ENCODE measurements at regions not wholly inside any gene's neighbourhood (a gene's known extent, or its start where the extent isn't known, plus 50 kb on each side); places are given as distances from the start of the nearest gene placed in this dataset.

DNA sequence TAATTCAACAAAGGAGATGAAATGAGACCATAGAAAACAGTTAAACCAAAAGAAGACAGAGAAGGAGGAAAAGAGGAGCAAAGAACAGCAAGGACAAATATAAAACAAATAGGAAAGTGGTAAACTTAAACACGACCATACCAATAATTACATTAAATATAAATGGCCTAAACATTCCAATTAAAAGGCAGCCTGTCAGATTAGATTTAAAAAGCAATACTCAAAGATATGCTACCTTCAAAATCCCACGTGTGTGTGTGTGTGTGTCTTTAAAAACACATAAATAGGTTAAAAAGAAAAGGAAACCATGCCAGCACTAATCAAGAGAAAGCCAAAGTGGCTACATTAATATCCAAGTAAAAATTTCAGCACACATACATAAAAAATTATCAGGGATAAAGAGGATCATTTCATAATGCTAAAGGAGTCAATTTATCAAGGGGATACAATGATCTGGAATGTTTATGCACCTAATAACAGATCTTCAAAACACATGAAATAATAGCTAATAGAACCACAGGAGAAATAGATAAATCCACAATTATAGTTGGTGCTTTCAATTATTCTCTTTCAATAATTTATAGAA is 355.7 kb upstream of the POU3F1 start:
- TF ChIP-seq, protein P1, sequence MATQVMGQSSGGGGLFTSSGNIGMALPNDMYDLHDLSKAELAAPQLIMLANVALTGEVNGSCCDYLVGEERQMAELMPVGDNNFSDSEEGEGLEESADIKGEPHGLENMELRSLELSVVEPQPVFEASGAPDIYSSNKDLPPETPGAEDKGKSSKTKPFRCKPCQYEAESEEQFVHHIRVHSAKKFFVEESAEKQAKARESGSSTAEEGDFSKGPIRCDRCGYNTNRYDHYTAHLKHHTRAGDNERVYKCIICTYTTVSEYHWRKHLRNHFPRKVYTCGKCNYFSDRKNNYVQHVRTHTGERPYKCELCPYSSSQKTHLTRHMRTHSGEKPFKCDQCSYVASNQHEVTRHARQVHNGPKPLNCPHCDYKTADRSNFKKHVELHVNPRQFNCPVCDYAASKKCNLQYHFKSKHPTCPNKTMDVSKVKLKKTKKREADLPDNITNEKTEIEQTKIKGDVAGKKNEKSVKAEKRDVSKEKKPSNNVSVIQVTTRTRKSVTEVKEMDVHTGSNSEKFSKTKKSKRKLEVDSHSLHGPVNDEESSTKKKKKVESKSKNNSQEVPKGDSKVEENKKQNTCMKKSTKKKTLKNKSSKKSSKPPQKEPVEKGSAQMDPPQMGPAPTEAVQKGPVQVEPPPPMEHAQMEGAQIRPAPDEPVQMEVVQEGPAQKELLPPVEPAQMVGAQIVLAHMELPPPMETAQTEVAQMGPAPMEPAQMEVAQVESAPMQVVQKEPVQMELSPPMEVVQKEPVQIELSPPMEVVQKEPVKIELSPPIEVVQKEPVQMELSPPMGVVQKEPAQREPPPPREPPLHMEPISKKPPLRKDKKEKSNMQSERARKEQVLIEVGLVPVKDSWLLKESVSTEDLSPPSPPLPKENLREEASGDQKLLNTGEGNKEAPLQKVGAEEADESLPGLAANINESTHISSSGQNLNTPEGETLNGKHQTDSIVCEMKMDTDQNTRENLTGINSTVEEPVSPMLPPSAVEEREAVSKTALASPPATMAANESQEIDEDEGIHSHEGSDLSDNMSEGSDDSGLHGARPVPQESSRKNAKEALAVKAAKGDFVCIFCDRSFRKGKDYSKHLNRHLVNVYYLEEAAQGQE (IDR thresholded peaks at IDR 0.05), result no peak
- TF ChIP-seq, protein P2, sequence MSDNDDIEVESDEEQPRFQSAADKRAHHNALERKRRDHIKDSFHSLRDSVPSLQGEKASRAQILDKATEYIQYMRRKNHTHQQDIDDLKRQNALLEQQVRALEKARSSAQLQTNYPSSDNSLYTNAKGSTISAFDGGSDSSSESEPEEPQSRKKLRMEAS (IDR thresholded peaks at IDR 0.05), result no peak
- no peak for TF ChIP-seq RAD21 (IDR thresholded peaks at IDR 0.05)
- no peak for TF ChIP-seq SP1 (IDR thresholded peaks at IDR 0.05)
- TF ChIP-seq, protein P3, sequence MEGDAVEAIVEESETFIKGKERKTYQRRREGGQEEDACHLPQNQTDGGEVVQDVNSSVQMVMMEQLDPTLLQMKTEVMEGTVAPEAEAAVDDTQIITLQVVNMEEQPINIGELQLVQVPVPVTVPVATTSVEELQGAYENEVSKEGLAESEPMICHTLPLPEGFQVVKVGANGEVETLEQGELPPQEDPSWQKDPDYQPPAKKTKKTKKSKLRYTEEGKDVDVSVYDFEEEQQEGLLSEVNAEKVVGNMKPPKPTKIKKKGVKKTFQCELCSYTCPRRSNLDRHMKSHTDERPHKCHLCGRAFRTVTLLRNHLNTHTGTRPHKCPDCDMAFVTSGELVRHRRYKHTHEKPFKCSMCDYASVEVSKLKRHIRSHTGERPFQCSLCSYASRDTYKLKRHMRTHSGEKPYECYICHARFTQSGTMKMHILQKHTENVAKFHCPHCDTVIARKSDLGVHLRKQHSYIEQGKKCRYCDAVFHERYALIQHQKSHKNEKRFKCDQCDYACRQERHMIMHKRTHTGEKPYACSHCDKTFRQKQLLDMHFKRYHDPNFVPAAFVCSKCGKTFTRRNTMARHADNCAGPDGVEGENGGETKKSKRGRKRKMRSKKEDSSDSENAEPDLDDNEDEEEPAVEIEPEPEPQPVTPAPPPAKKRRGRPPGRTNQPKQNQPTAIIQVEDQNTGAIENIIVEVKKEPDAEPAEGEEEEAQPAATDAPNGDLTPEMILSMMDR (IDR thresholded peaks at IDR 0.05; ENCODE audit: low read depth, low read length, missing input control), result no peak
- no peak for TF ChIP-seq YY1 (IDR thresholded peaks at IDR 0.05)
- no peak for TF ChIP-seq JUND (IDR thresholded peaks at IDR 0.05)
- no peak for TF ChIP-seq GABPA (IDR thresholded peaks at IDR 0.05 in 1 of 2, conservative IDR thresholded peaks at IDR 0.05 in 1 of 2)
- TF ChIP-seq, protein P4, sequence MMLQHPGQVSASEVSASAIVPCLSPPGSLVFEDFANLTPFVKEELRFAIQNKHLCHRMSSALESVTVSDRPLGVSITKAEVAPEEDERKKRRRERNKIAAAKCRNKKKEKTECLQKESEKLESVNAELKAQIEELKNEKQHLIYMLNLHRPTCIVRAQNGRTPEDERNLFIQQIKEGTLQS (IDR thresholded peaks at IDR 0.05), result no peak
- TF ChIP-seq FOXA2 (IDR thresholded peaks at IDR 0.05), result no peak
- TF ChIP-seq HNF4G (IDR thresholded peaks at IDR 0.05), result no peak
- no peak for TF ChIP-seq TAF1 (conservative IDR thresholded peaks at IDR 0.05)
- no peak for TF ChIP-seq EGR1 (IDR thresholded peaks at IDR 0.05; ENCODE audit: low read depth in 2 of 2)
- TF ChIP-seq RXRA (IDR thresholded peaks at IDR 0.05), result no peak

All from liver (tissue), 3 donors.